GM23338 (cell line): ENCODE measurements at regions not wholly inside any gene's neighbourhood (a gene's known extent, or its start where the extent isn't known, plus 50 kb on each side); places are given as distances from the start of the nearest gene placed in this dataset.

ENCODE experiments used
- ATAC-seq: fragments of 200-7000 bp; cut with Tn5 transposase; 3 replicates; pipeline ENCODE4 v1.9.1; 2020
- DNase-seq: peaks from one replicate; pipeline ENCODE4 v3.0.0-alpha.2; 2015; ENCODE audit warnings: low spot score
- H2AFZ ChIP-seq: fragments of 200-600 bp; sonication (generic); 2 replicates; pipeline ENCODE4 v1.8.0; 2016; ENCODE audit warnings: antibody characterized with exemption, mild to moderate bottlenecking, moderate library complexity
- H3F3A ChIP-seq: fragments of 200-600 bp; sonication (generic); replicated peaks from 2 replicates; pipeline ENCODE4 v1.8.0; 2017; ENCODE audit warnings: antibody characterized with exemption, mixed run types, low read depth
- H3K27ac ChIP-seq: fragments of 200-600 bp; sonication (generic); 2 replicates; pipeline ENCODE4 v1.6.1; 2016; ENCODE audit warnings: low read depth
- H3K27me3 ChIP-seq: fragments of 200-600 bp; sonication (generic); 2 replicates; pipeline ENCODE4 v1.8.0; 2016; ENCODE audit warnings: mild to moderate bottlenecking, mixed run types, moderate library complexity; ENCODE audit not compliant: insufficient read depth
- H3K36me3 ChIP-seq: fragments of 200-600 bp; sonication (generic); 2 replicates; pipeline ENCODE4 v1.8.0; 2016; ENCODE audit warnings: mild to moderate bottlenecking; ENCODE audit not compliant: insufficient read depth
- H3K4me1 ChIP-seq: fragments of 200-600 bp; sonication (generic); 2 replicates; pipeline ENCODE4 v1.8.0; 2016; ENCODE audit warnings: mild to moderate bottlenecking, moderate library complexity; ENCODE audit not compliant: insufficient read depth
- H3K4me2 ChIP-seq: fragments of 200-600 bp; sonication (generic); 2 replicates; pipeline ENCODE4 v1.7.1; 2017; ENCODE audit warnings: mixed run types
- H3K4me3 ChIP-seq: fragments of 200-600 bp; sonication (generic); 2 replicates; pipeline ENCODE4 v1.6.1; 2016; ENCODE audit warnings: mixed run types
- H3K79me2 ChIP-seq: fragments of 200-600 bp; sonication (generic); replicated peaks from 2 replicates; pipeline ENCODE4 v1.8.0; 2017; ENCODE audit warnings: mild to moderate bottlenecking; ENCODE audit not compliant: insufficient read depth
- H3K9me2 ChIP-seq: fragments of 200-600 bp; sonication (generic); 2 replicates; pipeline ENCODE4 v1.8.0; 2017; ENCODE audit not compliant: insufficient read depth
- H4K20me1 ChIP-seq: fragments of 200-600 bp; sonication (generic); replicated peaks from 2 replicates; pipeline ENCODE4 v1.8.0; 2017; ENCODE audit warnings: mild to moderate bottlenecking; ENCODE audit not compliant: insufficient read depth
- H3K27ac Mint-ChIP-seq: 2 replicates; pipeline ENCODE4 v1.8.0; 2020; ENCODE audit warnings: inconsistent platforms, mild to moderate bottlenecking, moderate library complexity, mixed read lengths
- H3K27me3 Mint-ChIP-seq: 3 replicates; pipeline ENCODE4 v1.8.0; 2022; ENCODE audit warnings: low read depth, mild to moderate bottlenecking, moderate library complexity, mixed read lengths, inconsistent platforms; ENCODE audit not compliant: insufficient read depth, poor library complexity
- H3K36me3 Mint-ChIP-seq: 3 replicates; pipeline ENCODE4 v1.8.0; 2021; ENCODE audit warnings: low read depth, mild to moderate bottlenecking, inconsistent platforms, moderate library complexity, mixed read lengths
- H3K4me1 Mint-ChIP-seq: 3 replicates; pipeline ENCODE4 v1.8.0; 2020; ENCODE audit warnings: mild to moderate bottlenecking, inconsistent platforms, mixed read lengths
- H3K4me3 Mint-ChIP-seq: 3 replicates; pipeline ENCODE4 v1.8.0; 2021; ENCODE audit warnings: moderate library complexity, mild to moderate bottlenecking, inconsistent platforms, mixed read lengths
- H3K9me3 Mint-ChIP-seq: 3 replicates; pipeline ENCODE4 v1.8.0; 2020; ENCODE audit warnings: moderate library complexity, mild to moderate bottlenecking, inconsistent platforms, mixed read lengths
- CREB1 ChIP-seq: fragments of 250-450 bp; sonication (Bioruptor Pico); IDR thresholded peaks from 2 replicates; pipeline ENCODE4 v1.5.0; 2020; ENCODE audit warnings: low read depth, mild to moderate bottlenecking, moderate library complexity
- EZH2phosphoT487 ChIP-seq: fragments of 200-600 bp; sonication (generic); IDR thresholded peaks from one replicate; pipeline ENCODE4 v1.8.1; 2018; ENCODE audit warnings: antibody characterized with exemption; ENCODE audit not compliant: unreplicated experiment
- JUNB ChIP-seq: IDR thresholded peaks from one replicate; pipeline ENCODE4 v1.6.1; 2016; ENCODE audit warnings: antibody characterized with exemption; ENCODE audit not compliant: unreplicated experiment
- NANOG ChIP-seq: IDR thresholded peaks from 2 replicates; pipeline ENCODE4 v1.6.1; 2016; ENCODE audit warnings: antibody characterized with exemption, borderline replicate concordance
- POLR2AphosphoS5 ChIP-seq: IDR thresholded peaks from 2 replicates; pipeline ENCODE4 v1.6.1; 2016; ENCODE audit warnings: antibody characterized with exemption, low read depth
- STAT1 ChIP-seq: IDR thresholded peaks from one replicate; pipeline ENCODE4 v1.6.1; 2016; ENCODE audit warnings: antibody characterized with exemption; ENCODE audit not compliant: unreplicated experiment
- ZNF114 ChIP-seq: fragments of 250-450 bp; sonication (Bioruptor Pico); IDR thresholded peaks from 2 replicates; pipeline ENCODE4 v1.5.0; 2020; ENCODE audit warnings: mild to moderate bottlenecking, moderate library complexity
- ZNF331 ChIP-seq: fragments of 250-450 bp; sonication (Bioruptor Pico); IDR thresholded peaks from 2 replicates; pipeline ENCODE4 v1.5.0; 2020; ENCODE audit warnings: low read depth, mild to moderate bottlenecking, moderate library complexity
- TF ChIP-seq, protein P1 (sequence below): IDR thresholded peaks from one replicate; pipeline ENCODE4 v1.6.1; 2018; ENCODE audit warnings: antibody characterized with exemption; ENCODE audit not compliant: unreplicated experiment
- TF ChIP-seq, protein P2 (sequence below): IDR thresholded peaks from 2 replicates; pipeline ENCODE4 v1.6.1; 2016; ENCODE audit warnings: antibody characterized with exemption
- TF ChIP-seq, protein P3 (sequence below), 2 experiments: fragments of 200-600 bp in 1 of 2; sonication (generic) in 1 of 2; conservative IDR thresholded peaks; 2 replicates each; pipeline versions ENCODE4 v1.5.1 to v1.6.1; 2016 to 2017; ENCODE audit warnings: antibody characterized with exemption in 2 of 2, low read depth in 2 of 2, mild to moderate bottlenecking in 2 of 2, moderate library complexity in 1 of 2

GRCh38 chr4:161101881-161102280 is 1061.9 kb downstream of the FSTL5 start (continued):
- TF ChIP-seq, protein P1, sequence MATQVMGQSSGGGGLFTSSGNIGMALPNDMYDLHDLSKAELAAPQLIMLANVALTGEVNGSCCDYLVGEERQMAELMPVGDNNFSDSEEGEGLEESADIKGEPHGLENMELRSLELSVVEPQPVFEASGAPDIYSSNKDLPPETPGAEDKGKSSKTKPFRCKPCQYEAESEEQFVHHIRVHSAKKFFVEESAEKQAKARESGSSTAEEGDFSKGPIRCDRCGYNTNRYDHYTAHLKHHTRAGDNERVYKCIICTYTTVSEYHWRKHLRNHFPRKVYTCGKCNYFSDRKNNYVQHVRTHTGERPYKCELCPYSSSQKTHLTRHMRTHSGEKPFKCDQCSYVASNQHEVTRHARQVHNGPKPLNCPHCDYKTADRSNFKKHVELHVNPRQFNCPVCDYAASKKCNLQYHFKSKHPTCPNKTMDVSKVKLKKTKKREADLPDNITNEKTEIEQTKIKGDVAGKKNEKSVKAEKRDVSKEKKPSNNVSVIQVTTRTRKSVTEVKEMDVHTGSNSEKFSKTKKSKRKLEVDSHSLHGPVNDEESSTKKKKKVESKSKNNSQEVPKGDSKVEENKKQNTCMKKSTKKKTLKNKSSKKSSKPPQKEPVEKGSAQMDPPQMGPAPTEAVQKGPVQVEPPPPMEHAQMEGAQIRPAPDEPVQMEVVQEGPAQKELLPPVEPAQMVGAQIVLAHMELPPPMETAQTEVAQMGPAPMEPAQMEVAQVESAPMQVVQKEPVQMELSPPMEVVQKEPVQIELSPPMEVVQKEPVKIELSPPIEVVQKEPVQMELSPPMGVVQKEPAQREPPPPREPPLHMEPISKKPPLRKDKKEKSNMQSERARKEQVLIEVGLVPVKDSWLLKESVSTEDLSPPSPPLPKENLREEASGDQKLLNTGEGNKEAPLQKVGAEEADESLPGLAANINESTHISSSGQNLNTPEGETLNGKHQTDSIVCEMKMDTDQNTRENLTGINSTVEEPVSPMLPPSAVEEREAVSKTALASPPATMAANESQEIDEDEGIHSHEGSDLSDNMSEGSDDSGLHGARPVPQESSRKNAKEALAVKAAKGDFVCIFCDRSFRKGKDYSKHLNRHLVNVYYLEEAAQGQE = no peak
- TF ChIP-seq CREB1 (CRISPR knock-in tag) (no peak), STAT1 (no peak), ZNF331 (CRISPR knock-in tag) (no peak), JUNB (no peak), EZH2phosphoT487 (no peak), NANOG (no peak), ZNF114 (no peak), POLR2AphosphoS5 (no peak)
- TF ChIP-seq, protein P2, sequence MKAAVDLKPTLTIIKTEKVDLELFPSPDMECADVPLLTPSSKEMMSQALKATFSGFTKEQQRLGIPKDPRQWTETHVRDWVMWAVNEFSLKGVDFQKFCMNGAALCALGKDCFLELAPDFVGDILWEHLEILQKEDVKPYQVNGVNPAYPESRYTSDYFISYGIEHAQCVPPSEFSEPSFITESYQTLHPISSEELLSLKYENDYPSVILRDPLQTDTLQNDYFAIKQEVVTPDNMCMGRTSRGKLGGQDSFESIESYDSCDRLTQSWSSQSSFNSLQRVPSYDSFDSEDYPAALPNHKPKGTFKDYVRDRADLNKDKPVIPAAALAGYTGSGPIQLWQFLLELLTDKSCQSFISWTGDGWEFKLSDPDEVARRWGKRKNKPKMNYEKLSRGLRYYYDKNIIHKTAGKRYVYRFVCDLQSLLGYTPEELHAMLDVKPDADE = no peak
- TF ChIP-seq, protein P3, sequence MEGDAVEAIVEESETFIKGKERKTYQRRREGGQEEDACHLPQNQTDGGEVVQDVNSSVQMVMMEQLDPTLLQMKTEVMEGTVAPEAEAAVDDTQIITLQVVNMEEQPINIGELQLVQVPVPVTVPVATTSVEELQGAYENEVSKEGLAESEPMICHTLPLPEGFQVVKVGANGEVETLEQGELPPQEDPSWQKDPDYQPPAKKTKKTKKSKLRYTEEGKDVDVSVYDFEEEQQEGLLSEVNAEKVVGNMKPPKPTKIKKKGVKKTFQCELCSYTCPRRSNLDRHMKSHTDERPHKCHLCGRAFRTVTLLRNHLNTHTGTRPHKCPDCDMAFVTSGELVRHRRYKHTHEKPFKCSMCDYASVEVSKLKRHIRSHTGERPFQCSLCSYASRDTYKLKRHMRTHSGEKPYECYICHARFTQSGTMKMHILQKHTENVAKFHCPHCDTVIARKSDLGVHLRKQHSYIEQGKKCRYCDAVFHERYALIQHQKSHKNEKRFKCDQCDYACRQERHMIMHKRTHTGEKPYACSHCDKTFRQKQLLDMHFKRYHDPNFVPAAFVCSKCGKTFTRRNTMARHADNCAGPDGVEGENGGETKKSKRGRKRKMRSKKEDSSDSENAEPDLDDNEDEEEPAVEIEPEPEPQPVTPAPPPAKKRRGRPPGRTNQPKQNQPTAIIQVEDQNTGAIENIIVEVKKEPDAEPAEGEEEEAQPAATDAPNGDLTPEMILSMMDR (conservative IDR thresholded peaks at IDR 0.05; ENCODE audit: low read depth in 2 of 2) = no peak

GRCh38 chr4:161097821-161098220 is 1066.0 kb downstream of the FSTL5 start:
- Histone ChIP-seq H3K36me3 (no peaks in the 10 kb centered on the region), H2AFZ (no peak overlapping the region), H3K9me2 (no peaks in the 10 kb centered on the region), H3K27ac (no peak overlapping the region), H3K79me2 (no peaks in the 10 kb centered on the region), H3K4me3 (no peak overlapping the region), H3K4me2 (no peak overlapping the region), H3K27me3 (no peaks in the 10 kb centered on the region), H3F3A (no peaks in the 10 kb centered on the region), H3K4me1 (no peaks in the 10 kb centered on the region), H4K20me1 (no peaks in the 10 kb centered on the region)
- ATAC-seq = no peak
- H3K4me1 Mint-ChIP-seq = no peaks in the 10 kb centered on the region
- H3K27ac Mint-ChIP-seq = no peak overlapping the region
- no peaks in the 10 kb centered on the region for H3K27me3 Mint-ChIP-seq
- TF ChIP-seq, protein P2 = no peak
- TF ChIP-seq ZNF331 (CRISPR knock-in tag) = no peak
- TF ChIP-seq, protein P1 = no peak
- no peak for TF ChIP-seq EZH2phosphoT487
- TF ChIP-seq CREB1 (CRISPR knock-in tag) = no peak
- no peaks in the 10 kb centered on the region for H3K36me3 Mint-ChIP-seq
- DNase-seq = no peak
- no peak overlapping the region for H3K4me3 Mint-ChIP-seq
- no peaks in the 10 kb centered on the region for H3K9me3 Mint-ChIP-seq
